ENCODE measurements at regions not wholly inside any gene's neighbourhood (a gene's known extent, or its start where the extent isn't known, plus 50 kb on each side); places are given as distances from the start of the nearest gene placed in this dataset.

GRCh38 chr6:4352731-4353130 is 217.4 kb upstream of the ECI2 start:
- TF ChIP-seq ARNT (IDR thresholded peaks at IDR 0.05), result no peak
- no peak for TF ChIP-seq NFRKB (IDR thresholded peaks at IDR 0.05)
- no peak for TF ChIP-seq ZNF384 (IDR thresholded peaks at IDR 0.05)
- TF ChIP-seq SP1 (IDR thresholded peaks at IDR 0.05), result no peak
- TF ChIP-seq FOXK2 (IDR thresholded peaks at IDR 0.05), result no peak
- no peak for TF ChIP-seq HDGF (IDR thresholded peaks at IDR 0.05; ENCODE audit: borderline replicate concordance)
- TF ChIP-seq LEF1 (IDR thresholded peaks at IDR 0.05; ENCODE audit: borderline replicate concordance), result no peak

Measured in HEK293T (cell line).